H9 (cell line): ENCODE measurements at regions not wholly inside any gene's neighbourhood (a gene's known extent, or its start where the extent isn't known, plus 50 kb on each side); places are given as distances from the start of the nearest gene placed in this dataset.

ENCODE experiments used
- DNase-seq: peaks from one replicate; pipeline ENCODE4 v3.0.0-alpha.2; 2017
- H2AFZ ChIP-seq: one replicate; pipeline ENCODE4 v1.6.1; 2013; ENCODE audit warnings: mild to moderate bottlenecking, low read length, control low read depth, moderate library complexity
- H2AK5ac ChIP-seq: 2 replicates; pipeline ENCODE4 v1.6.1; 2013; ENCODE audit warnings: low read length, control low read depth, mixed read lengths; ENCODE audit not compliant: insufficient read length
- H2BK120ac ChIP-seq: one replicate; pipeline ENCODE4 v1.6.1; 2013; ENCODE audit warnings: low read depth, mild to moderate bottlenecking, low read length, control low read depth, inconsistent platforms; ENCODE audit not compliant: poor library complexity, severe bottlenecking
- H2BK12ac ChIP-seq: 2 replicates; pipeline ENCODE4 v1.6.1; 2013; ENCODE audit warnings: low read length, control low read depth, mixed read lengths, low read depth; ENCODE audit not compliant: insufficient read length
- H2BK15ac ChIP-seq: 2 replicates; pipeline ENCODE4 v1.6.1; 2013; ENCODE audit warnings: low read depth, low read length, control low read depth
- H2BK20ac ChIP-seq: one replicate; pipeline ENCODE4 v1.6.1; 2013; ENCODE audit warnings: low read depth, mild to moderate bottlenecking, low read length, control low read depth, inconsistent platforms; ENCODE audit not compliant: poor library complexity, severe bottlenecking
- H2BK5ac ChIP-seq: 2 replicates; pipeline ENCODE4 v1.6.1; 2013; ENCODE audit warnings: low read length, control low read depth, mixed read lengths; ENCODE audit not compliant: insufficient read length
- H3K14ac ChIP-seq: 2 replicates; pipeline ENCODE4 v1.6.1; 2013; ENCODE audit warnings: low read length, control low read depth; ENCODE audit not compliant: insufficient read depth
- H3K18ac ChIP-seq: 2 replicates; pipeline ENCODE4 v1.6.1; 2013; ENCODE audit warnings: low read depth, mild to moderate bottlenecking, mixed read lengths, low read length, control low read depth; ENCODE audit not compliant: insufficient read length
- H3K23ac ChIP-seq: 2 replicates; pipeline ENCODE4 v1.6.1; 2013; ENCODE audit warnings: low read length, control low read depth, mixed read lengths, low read depth; ENCODE audit not compliant: insufficient read length
- H3K23me2 ChIP-seq: 2 replicates; pipeline ENCODE4 v1.6.1; 2013; ENCODE audit warnings: low read depth, mild to moderate bottlenecking, mixed read lengths, low read length, control low read depth; ENCODE audit not compliant: insufficient read length, poor library complexity, severe bottlenecking
- H3K27ac ChIP-seq: 2 replicates; pipeline ENCODE4 v1.5.1; 2013; ENCODE audit warnings: low read length, control low read depth, mixed read lengths, low read depth; ENCODE audit not compliant: insufficient read length
- H3K27me3 ChIP-seq: 2 replicates; pipeline ENCODE4 v1.6.1; 2013; ENCODE audit warnings: low read length, control low read depth, inconsistent platforms; ENCODE audit not compliant: insufficient read depth
- H3K4ac ChIP-seq: 2 replicates; pipeline ENCODE4 v1.6.1; 2013; ENCODE audit warnings: low read depth, mild to moderate bottlenecking, control low read depth, inconsistent platforms, low read length, moderate library complexity
- H3K4me1 ChIP-seq: 2 replicates; pipeline ENCODE4 v1.6.1; 2013; ENCODE audit warnings: low read length, control low read depth, inconsistent platforms; ENCODE audit not compliant: insufficient read depth
- H3K4me2 ChIP-seq: 2 replicates; pipeline ENCODE4 v1.6.1; 2013; ENCODE audit warnings: low read length, control low read depth, mixed read lengths; ENCODE audit not compliant: insufficient read length, insufficient read depth
- H3K56ac ChIP-seq: 2 replicates; pipeline ENCODE4 v1.6.1; 2013; ENCODE audit warnings: low read depth, mild to moderate bottlenecking, mixed read lengths, low read length, control low read depth; ENCODE audit not compliant: insufficient read length
- H3K79me1 ChIP-seq: 2 replicates; pipeline ENCODE4 v1.6.1; 2013; ENCODE audit warnings: low read depth, mild to moderate bottlenecking, moderate library complexity, low read length, control low read depth, inconsistent platforms; ENCODE audit not compliant: insufficient read depth, poor library complexity, severe bottlenecking
- H3K79me2 ChIP-seq: 2 replicates; pipeline ENCODE4 v1.6.1; 2013; ENCODE audit warnings: low read length, control low read depth, inconsistent platforms; ENCODE audit not compliant: insufficient read depth
- H3K9ac ChIP-seq: 2 replicates; pipeline ENCODE4 v1.6.1; 2013; ENCODE audit warnings: low read length, control low read depth, mixed read lengths; ENCODE audit not compliant: insufficient read length; ENCODE audit errors: extremely low read depth
- H3K9me3 ChIP-seq: one replicate; pipeline ENCODE4 v1.6.1; 2013; ENCODE audit warnings: low read depth, low read length, inconsistent platforms; ENCODE audit not compliant: control insufficient read depth
- H3T11ph ChIP-seq: one replicate; pipeline ENCODE4 v1.6.1; 2013; ENCODE audit warnings: mild to moderate bottlenecking, low read length, control low read depth, inconsistent platforms
- H4K20me1 ChIP-seq: one replicate; pipeline ENCODE4 v1.6.1; 2013; ENCODE audit not compliant: control insufficient read depth, insufficient read length, insufficient read depth
- H4K5ac ChIP-seq: 2 replicates; pipeline ENCODE4 v1.6.1; 2013; ENCODE audit warnings: low read depth, mild to moderate bottlenecking, mixed read lengths, low read length, control low read depth; ENCODE audit not compliant: insufficient read length
- H4K8ac ChIP-seq: replicated peaks from 2 replicates; pipeline ENCODE4 v1.6.1; 2013; ENCODE audit warnings: low read length, control low read depth, mixed read lengths, low read depth; ENCODE audit not compliant: insufficient read length
- H4K91ac ChIP-seq: 2 replicates; pipeline ENCODE4 v1.6.1; 2013; ENCODE audit warnings: low read depth, mild to moderate bottlenecking, moderate library complexity, mixed read lengths, low read length, control low read depth; ENCODE audit not compliant: insufficient read length
- H3K27ac Mint-ChIP-seq, 3 experiments: 2 replicates in 2 of 3; 3 replicates in 1 of 3; pipeline ENCODE4 v1.8.0; 2020 to 2021; ENCODE audit warnings: mixed read lengths in 3 of 3, mild to moderate bottlenecking in 1 of 3, moderate library complexity in 1 of 3
- H3K27me3 Mint-ChIP-seq: 2 replicates; pipeline ENCODE4 v1.8.0; 2021; ENCODE audit warnings: low read depth, mild to moderate bottlenecking, moderate library complexity, mixed read lengths
- H3K36me3 Mint-ChIP-seq, 3 experiments: 2 replicates in 2 of 3; 3 replicates in 1 of 3; pipeline ENCODE4 v1.8.0; 2020 to 2021; ENCODE audit warnings: low read depth in 3 of 3, mixed read lengths in 3 of 3; ENCODE audit not compliant: insufficient read depth in 1 of 3
- H3K4me1 Mint-ChIP-seq, 2 experiments: 2 replicates each; pipeline ENCODE4 v1.8.0; 2020; ENCODE audit warnings: mixed read lengths in 2 of 2
- H3K4me3 Mint-ChIP-seq, 2 experiments: 2 replicates in 1 of 2; 3 replicates in 1 of 2; pipeline ENCODE4 v1.8.0; 2020 to 2021; ENCODE audit warnings: mild to moderate bottlenecking in 2 of 2, mixed read lengths in 2 of 2, moderate library complexity in 1 of 2
- H3K9me3 Mint-ChIP-seq, 2 experiments: 2 replicates in 1 of 2; 3 replicates in 1 of 2; pipeline ENCODE4 v1.8.0; 2020; ENCODE audit warnings: mild to moderate bottlenecking in 2 of 2, mixed read lengths in 2 of 2, moderate library complexity in 1 of 2
- CTCF ChIP-seq: fragments of 200-600 bp; sonication (generic); conservative IDR thresholded peaks from 3 replicates; pipeline ENCODE4 v1.8.0; 2021; ENCODE audit warnings: antibody characterized with exemption, mild to moderate bottlenecking
- WGBS: extraction: QIAGEN DNeasy Blood & Tissue Kit; methylation state at CpG from one replicate; pipeline ENCODE4 v1.1.7; 2013; ENCODE audit warnings: missing lambda C conversion rate, low lambda C conversion rate, mixed read lengths; ENCODE audit not compliant: insufficient read length; ENCODE audit errors: extremely low coverage; 5-methylcytosine and 5-hydroxymethylcytosine counted together

GRCh38 chr5:58072300-58072965 is 387.5 kb downstream of the PLK2 start:
- no peaks in the 10 kb centered on the region for H3K9me3 Mint-ChIP-seq
- H2BK120ac ChIP-seq, result no peak overlapping the region
- H4K5ac ChIP-seq, result no peak overlapping the region
- H3K4me1 ChIP-seq, result no peaks in the 10 kb centered on the region
- peaks cover 14 to 16% of the 10 kb centered on the region in 2 experiments for H3K4me1 Mint-ChIP-seq
- H3K79me1 ChIP-seq, result no peaks in the 10 kb centered on the region
- WGBS, result no CpG with 5 or more reads among the region's 6 CpGs
- H2AFZ ChIP-seq, result no peak overlapping the region
- no peak overlapping the region for H2BK12ac ChIP-seq
- H3K23ac ChIP-seq, result no peak overlapping the region
- no peaks in the 10 kb centered on the region for H3K9me3 ChIP-seq
- H3T11ph ChIP-seq, result no peak overlapping the region
- no peaks in the 10 kb centered on the region for H3K27me3 Mint-ChIP-seq
- TF ChIP-seq CTCF, result no peak
- H3K4me3 Mint-ChIP-seq, result no peak overlapping the region
- no peak overlapping the region for H4K91ac ChIP-seq
- no peaks in the 10 kb centered on the region for H3K27me3 ChIP-seq
- H2AK5ac ChIP-seq, result no peak overlapping the region
- H3K4ac ChIP-seq, result no peak overlapping the region
- no peak overlapping the region for H4K8ac ChIP-seq
- H3K18ac ChIP-seq, result no peak overlapping the region
- H2BK5ac ChIP-seq, result no peak overlapping the region
- no peaks in the 10 kb centered on the region for H4K20me1 ChIP-seq
- H2BK20ac ChIP-seq, result no peak overlapping the region
- H3K9ac ChIP-seq, result no peak overlapping the region
- H3K27ac Mint-ChIP-seq, result no peak overlapping the region
- DNase-seq, result no peak
- no peak overlapping the region for H3K27ac ChIP-seq
- no peak overlapping the region for H3K56ac ChIP-seq
- H3K4me2 ChIP-seq, result no peak overlapping the region
- H2BK15ac ChIP-seq, result no peak overlapping the region
- peaks cover 0 to 4% (median 1%) of the 10 kb centered on the region in 3 experiments; a peak in 2 of 7 replicates for H3K36me3 Mint-ChIP-seq
- H3K23me2 ChIP-seq, result no peaks in the 10 kb centered on the region
- no peaks in the 10 kb centered on the region for H3K79me2 ChIP-seq
- H3K14ac ChIP-seq, result no peak overlapping the region
